ENCODE measurements at regions not wholly inside any gene's neighbourhood (a gene's known extent, or its start where the extent isn't known, plus 50 kb on each side); places are given as distances from the start of the nearest gene placed in this dataset.
A peak's percentile ranks its signal among the peaks of the same experiment; 100 is the strongest.
"Not testable (repeated sequence)": the region's sequence is repeated elsewhere in the genome, so short reads cannot be mapped to it uniquely, and the experiment has no call there.

DNA sequence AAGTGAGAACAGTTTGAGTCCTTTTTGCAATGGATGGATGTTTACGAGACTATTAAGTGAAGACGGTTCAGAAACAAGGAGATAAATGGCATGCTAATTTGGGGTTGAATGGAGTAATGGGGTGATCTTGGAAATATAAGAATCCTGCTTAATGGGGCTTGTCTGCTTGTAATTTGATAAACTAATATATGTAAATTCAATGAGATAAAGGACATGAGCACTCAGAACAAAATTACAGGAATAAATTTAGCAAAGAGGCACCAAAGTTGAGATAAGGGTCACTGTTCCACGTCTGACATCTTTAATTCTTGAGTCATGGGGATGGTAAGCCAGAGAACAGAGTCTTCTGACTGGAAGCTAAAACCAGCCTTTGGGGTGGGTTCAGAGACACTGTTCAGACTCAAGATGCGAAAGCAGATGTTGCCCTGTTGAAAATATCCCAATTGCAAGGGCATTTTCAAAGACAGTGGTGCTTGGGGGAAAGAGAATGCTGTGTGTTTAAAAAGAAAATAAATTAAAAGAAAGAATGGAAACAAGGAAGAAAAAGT, 67.8 kb upstream of the CHRNB4 start:
- H3K4me2 ChIP-seq (ENCODE audit: low read length), result peak overlapping the region; percentile 79

DNA sequence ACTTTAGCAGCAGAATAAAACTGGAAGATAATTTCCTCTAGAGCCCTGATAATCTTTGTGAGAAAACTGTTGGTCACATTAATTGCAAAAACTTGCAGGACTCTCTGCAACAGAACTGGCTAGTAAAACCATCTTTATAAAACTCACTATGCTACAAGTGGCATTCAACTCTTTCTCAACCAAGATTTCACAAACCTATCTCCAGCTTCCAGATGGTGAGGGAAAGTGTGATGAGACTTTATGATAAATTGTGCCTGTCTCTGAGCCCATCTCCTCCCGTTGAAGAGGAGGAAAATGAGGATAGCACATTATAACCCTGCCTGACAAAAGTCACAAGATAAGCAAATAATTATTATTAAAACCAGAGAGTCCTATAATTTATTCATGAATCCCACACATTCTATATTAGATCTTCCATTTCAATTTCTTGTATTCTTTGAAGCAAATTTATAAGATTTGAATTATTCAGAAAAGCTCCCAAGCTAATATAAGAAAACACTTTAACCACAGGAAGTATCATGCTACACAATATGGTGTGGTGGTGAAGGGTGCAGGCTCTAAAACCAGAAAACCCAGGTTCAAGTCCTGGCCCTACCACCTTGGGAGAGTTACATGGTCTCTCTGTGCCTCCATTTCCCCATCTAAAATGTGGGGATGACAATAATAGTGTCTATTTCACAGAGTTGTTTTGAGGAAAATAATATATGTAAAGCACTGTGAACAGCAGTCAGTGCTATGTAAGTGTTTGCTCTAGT, 65.6 kb upstream of the CHRNB4 start:
- DNase-seq; H3K4me3 ChIP-seq (ENCODE audit: low read length); H3K27me3 ChIP-seq (ENCODE audit: low read length); CTCF ChIA-PET; H2AFZ ChIP-seq (ENCODE audit: low read length); H3K9me3 ChIP-seq (ENCODE audit: low read length); POLR2A ChIA-PET (ENCODE audit: unreplicated experiment); H3K27ac ChIP-seq (ENCODE audit: low read length); H3K36me3 ChIP-seq (ENCODE audit: low read depth, low read length); H3K9me2 ChIP-seq (replicated peaks; ENCODE audit: low read length); H3K79me2 ChIP-seq (ENCODE audit: low read length); H3K4me1 ChIP-seq (ENCODE audit: insufficient read depth, low read length); H3F3A ChIP-seq (ENCODE audit: low read length, unreplicated experiment); H4K20me1 ChIP-seq (ENCODE audit: low read length); ATAC-seq; BruUV-seq (replicated peaks); H3K9ac ChIP-seq (ENCODE audit: low read length); H3K4me2 ChIP-seq (ENCODE audit: low read length): not testable (repeated sequence)
- intact Hi-C loops (cut with micrococcal nuclease), result loop anchor here (5.0 kb wide), 1 partner anchor 64 kb away; the partner anchor contains the start of gene CHRNB4

More for the DNA sequence above, 67.8 kb upstream of the CHRNB4 start:
- peaks cover 8% of the 10 kb centered on the region for H3K27me3 ChIP-seq (ENCODE audit: low read length)
- H3K36me3 ChIP-seq (ENCODE audit: low read depth, low read length), result no peaks in the 10 kb centered on the region
- H3K9ac ChIP-seq (ENCODE audit: low read length), result no peak overlapping the region
- no peak for DNase-seq
- H3K9me2 ChIP-seq (replicated peaks; ENCODE audit: low read length), result no peaks in the 10 kb centered on the region
- no peaks in the 10 kb centered on the region for H3F3A ChIP-seq (ENCODE audit: low read length, unreplicated experiment)
- no TSS peak for BruUV-seq (replicated peaks)
- H4K20me1 ChIP-seq (ENCODE audit: low read length), result no peaks in the 10 kb centered on the region
- no peaks in the 10 kb centered on the region for H3K79me2 ChIP-seq (ENCODE audit: low read length)
- 0 out of 2 replicates have a peak overlapping the region, but pooled peaks have one; percentile 79 for H2AFZ ChIP-seq (ENCODE audit: low read length)
- no peak overlapping the region for H3K27ac ChIP-seq (ENCODE audit: low read length)
- no peaks in the 10 kb centered on the region for H3K4me1 ChIP-seq (ENCODE audit: insufficient read depth, low read length)
- H3K9me3 ChIP-seq (ENCODE audit: low read length), result no peaks in the 10 kb centered on the region
- H3K4me3 ChIP-seq (ENCODE audit: low read length), result peak overlapping the region; percentile 52; the same call in 1 of the 2 replicates
- POLR2A ChIA-PET (ENCODE audit: unreplicated experiment), result no interaction called here
- CTCF ChIA-PET, result no interaction called here
- no peak for ATAC-seq
- no peak for TF ChIP-seq EZH2 (IDR thresholded peaks at IDR 0.05; ENCODE audit: low read length, unreplicated experiment)
- TF ChIP-seq, protein P1, sequence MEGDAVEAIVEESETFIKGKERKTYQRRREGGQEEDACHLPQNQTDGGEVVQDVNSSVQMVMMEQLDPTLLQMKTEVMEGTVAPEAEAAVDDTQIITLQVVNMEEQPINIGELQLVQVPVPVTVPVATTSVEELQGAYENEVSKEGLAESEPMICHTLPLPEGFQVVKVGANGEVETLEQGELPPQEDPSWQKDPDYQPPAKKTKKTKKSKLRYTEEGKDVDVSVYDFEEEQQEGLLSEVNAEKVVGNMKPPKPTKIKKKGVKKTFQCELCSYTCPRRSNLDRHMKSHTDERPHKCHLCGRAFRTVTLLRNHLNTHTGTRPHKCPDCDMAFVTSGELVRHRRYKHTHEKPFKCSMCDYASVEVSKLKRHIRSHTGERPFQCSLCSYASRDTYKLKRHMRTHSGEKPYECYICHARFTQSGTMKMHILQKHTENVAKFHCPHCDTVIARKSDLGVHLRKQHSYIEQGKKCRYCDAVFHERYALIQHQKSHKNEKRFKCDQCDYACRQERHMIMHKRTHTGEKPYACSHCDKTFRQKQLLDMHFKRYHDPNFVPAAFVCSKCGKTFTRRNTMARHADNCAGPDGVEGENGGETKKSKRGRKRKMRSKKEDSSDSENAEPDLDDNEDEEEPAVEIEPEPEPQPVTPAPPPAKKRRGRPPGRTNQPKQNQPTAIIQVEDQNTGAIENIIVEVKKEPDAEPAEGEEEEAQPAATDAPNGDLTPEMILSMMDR (conservative IDR thresholded peaks at IDR 0.05; ENCODE audit: low read depth, low read length), result no peak
- no peak for TF ChIP-seq EZH2phosphoT487 (IDR thresholded peaks at IDR 0.05; ENCODE audit: borderline replicate concordance, low read length)
- intact Hi-C loops (cut with micrococcal nuclease), result loop anchor here (1.0 to 5.0 kb wide), 2 partner anchors 66 to 90 kb away; partner anchors contain the start of gene CHRNB4

DNA sequence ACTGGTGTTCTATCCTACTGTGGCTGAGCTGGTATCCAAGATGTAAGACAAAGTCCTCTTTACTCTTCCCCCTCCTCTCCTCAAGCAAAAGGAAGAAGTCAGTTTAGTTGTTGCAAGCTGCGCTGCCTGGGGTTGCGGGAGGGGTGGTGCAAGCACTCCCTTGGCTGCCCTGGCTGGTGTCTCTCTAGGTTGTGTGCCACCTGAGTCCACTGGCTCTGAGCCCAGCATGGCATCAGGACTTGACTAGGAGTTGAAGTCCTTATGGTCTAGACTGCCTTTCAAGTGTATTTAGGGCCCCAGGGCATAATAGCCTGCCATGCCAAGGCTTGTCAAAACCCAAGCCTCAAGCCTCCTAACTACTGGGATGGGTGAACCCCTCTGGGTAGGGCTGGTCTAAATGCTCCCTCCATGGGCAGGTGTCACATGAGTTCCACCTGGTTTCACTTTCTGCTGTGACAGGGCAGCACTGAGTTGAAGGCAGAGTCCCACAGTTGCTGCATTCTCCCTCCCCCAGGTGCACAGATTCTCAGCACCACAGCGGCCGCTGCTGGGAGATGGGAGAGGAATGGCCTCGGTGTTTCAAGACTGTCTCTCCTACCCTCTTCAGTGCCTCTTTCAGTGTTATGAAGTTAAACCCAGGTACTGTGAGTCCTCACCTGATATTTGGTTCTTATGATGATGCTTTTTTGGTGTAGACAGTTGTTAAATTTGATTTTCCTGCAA, 62.5 kb upstream of the CHRNB4 start:
- ATAC-seq; BruUV-seq (replicated peaks); H3K79me2 ChIP-seq (ENCODE audit: low read length); H3K4me2 ChIP-seq (ENCODE audit: low read length); POLR2A ChIA-PET (ENCODE audit: unreplicated experiment); H3K36me3 ChIP-seq (ENCODE audit: low read depth, low read length); H3K4me3 ChIP-seq (ENCODE audit: low read length); DNase-seq; CTCF ChIA-PET; H3F3A ChIP-seq (ENCODE audit: low read length, unreplicated experiment); H3K27me3 ChIP-seq (ENCODE audit: low read length); H2AFZ ChIP-seq (ENCODE audit: low read length); H4K20me1 ChIP-seq (ENCODE audit: low read length); H3K4me1 ChIP-seq (ENCODE audit: insufficient read depth, low read length); H3K9me2 ChIP-seq (replicated peaks; ENCODE audit: low read length); H3K9me3 ChIP-seq (ENCODE audit: low read length); intact Hi-C loops (cut with micrococcal nuclease); H3K27ac ChIP-seq (ENCODE audit: low read length); H3K9ac ChIP-seq (ENCODE audit: low read length): not testable (repeated sequence)
